ENCODE measurements at regions not wholly inside any gene's neighbourhood (a gene's known extent, or its start where the extent isn't known, plus 50 kb on each side); places are given as distances from the start of the nearest gene placed in this dataset.

DNA sequence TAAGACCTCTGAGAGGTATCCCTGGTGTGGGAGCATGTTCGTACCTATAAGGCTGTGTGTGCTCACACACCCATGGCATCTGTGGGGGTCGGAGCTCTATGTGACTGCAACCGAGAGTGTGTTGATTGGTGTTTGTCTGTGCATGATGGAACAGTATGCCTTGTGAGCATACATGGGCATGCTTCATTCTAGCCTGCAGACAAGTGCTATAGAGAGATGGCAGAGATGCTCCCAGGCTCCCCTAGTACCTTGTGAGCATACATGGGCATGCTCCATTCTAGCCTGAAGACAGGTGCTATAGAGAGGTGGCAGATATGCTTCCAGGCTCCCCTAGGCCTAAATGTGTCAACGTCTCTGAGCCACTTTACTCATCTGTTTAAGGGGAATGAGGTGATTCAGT is 447.5 kb downstream of the INSC start:
- 96% methylated on average over 4 of the region's 4 CpGs for WGBS
- intact Hi-C loops (cut with DNase I): no loop called here
- no peak overlapping the region for H3K27ac ChIP-seq
- TF ChIP-seq POLR2A (IDR thresholded peaks at IDR 0.05) (no peak), POLR2AphosphoS5 (IDR thresholded peaks at IDR 0.05) (no peak)
- H3K27me3 ChIP-seq (replicated peaks; ENCODE audit: insufficient read depth): no peaks in the 10 kb centered on the region
- no peaks in the 10 kb centered on the region for H3K4me1 ChIP-seq (replicated peaks)
- no peak for DNase-seq (ENCODE audit: low spot score)
- H3K9me3 ChIP-seq: no peaks in the 10 kb centered on the region
- no peak overlapping the region for H3K4me3 ChIP-seq
- H3K36me3 ChIP-seq: no peaks in the 10 kb centered on the region

DNA sequence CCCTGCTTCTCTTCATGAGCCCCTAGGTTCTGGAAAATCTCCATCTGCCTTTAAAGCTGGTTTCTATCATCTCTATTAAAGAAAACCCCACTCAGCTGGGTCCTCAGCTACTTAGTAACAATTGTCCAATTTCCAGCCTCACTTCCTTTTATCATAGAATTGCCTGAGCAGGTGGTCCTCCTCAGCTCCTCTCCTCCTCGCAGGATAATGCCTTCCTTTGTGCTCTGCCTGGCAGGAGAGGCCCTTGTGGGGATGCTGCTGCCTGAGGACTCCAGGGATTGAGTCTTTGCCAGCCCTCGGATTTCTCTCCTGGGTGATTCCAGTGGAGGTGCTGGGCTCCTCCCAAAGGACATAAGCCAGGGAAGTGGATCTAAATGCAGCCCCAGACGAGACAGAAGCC is 448.3 kb downstream of the INSC start:
- Histone ChIP-seq H3K4me1 (replicated peaks) (no peaks in the 10 kb centered on the region), H3K27ac (no peak overlapping the region), H3K9me3 (no peaks in the 10 kb centered on the region), H3K4me3 (no peak overlapping the region), H3K36me3 (no peaks in the 10 kb centered on the region), H3K27me3 (replicated peaks; ENCODE audit: insufficient read depth) (no peaks in the 10 kb centered on the region)
- DNase-seq (ENCODE audit: low spot score): no peak
- intact Hi-C loops (cut with DNase I): no loop called here
- TF ChIP-seq POLR2AphosphoS5 (IDR thresholded peaks at IDR 0.05) (no peak), POLR2A (IDR thresholded peaks at IDR 0.05) (no peak)
- TF ChIP-seq, protein P1, sequence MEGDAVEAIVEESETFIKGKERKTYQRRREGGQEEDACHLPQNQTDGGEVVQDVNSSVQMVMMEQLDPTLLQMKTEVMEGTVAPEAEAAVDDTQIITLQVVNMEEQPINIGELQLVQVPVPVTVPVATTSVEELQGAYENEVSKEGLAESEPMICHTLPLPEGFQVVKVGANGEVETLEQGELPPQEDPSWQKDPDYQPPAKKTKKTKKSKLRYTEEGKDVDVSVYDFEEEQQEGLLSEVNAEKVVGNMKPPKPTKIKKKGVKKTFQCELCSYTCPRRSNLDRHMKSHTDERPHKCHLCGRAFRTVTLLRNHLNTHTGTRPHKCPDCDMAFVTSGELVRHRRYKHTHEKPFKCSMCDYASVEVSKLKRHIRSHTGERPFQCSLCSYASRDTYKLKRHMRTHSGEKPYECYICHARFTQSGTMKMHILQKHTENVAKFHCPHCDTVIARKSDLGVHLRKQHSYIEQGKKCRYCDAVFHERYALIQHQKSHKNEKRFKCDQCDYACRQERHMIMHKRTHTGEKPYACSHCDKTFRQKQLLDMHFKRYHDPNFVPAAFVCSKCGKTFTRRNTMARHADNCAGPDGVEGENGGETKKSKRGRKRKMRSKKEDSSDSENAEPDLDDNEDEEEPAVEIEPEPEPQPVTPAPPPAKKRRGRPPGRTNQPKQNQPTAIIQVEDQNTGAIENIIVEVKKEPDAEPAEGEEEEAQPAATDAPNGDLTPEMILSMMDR (IDR thresholded peaks at IDR 0.05): no peak
- 20% methylated on average over 3 of the region's 3 CpGs for WGBS

- Histone ChIP-seq H3K9me3 (no peaks in the 10 kb centered on the region), H3K27ac (no peak overlapping the region), H3K4me3 (no peak overlapping the region), H3K4me1 (replicated peaks) (no peaks in the 10 kb centered on the region), H3K27me3 (replicated peaks; ENCODE audit: insufficient read depth) (no peaks in the 10 kb centered on the region), H3K36me3 (no peaks in the 10 kb centered on the region)
- 88% methylated on average over 8 of the region's 8 CpGs for WGBS
- intact Hi-C loops (cut with DNase I): no loop called here
- DNase-seq (ENCODE audit: low spot score): no peak
- TF ChIP-seq POLR2A (IDR thresholded peaks at IDR 0.05): no peak
- TF ChIP-seq POLR2AphosphoS5 (IDR thresholded peaks at IDR 0.05): no peak
- TF ChIP-seq, protein P1 (IDR thresholded peaks at IDR 0.05): no peak
Observed at GRCh38 chr11:15565880-15566279, 451.2 kb downstream of the INSC start.

DNA sequence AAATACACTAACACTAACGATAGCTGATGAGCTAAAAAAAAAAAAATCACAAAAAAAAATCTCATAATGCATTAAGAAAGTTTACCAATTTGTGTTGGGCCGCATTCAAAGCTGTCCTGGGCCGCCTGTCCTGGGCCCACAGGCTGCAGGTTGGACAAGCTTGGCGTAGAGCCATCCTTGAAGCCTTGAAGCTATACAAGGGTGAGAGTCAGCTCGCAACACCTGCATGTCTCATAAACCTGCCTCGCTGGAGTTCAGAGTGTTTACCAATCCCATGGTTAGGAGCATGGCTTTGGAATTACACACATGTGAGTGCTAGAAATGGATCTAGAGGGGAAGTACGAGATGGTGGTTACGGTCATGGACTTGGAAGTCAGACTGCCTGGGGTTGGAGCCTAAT is 453.7 kb downstream of the INSC start:
- DNase-seq (ENCODE audit: low spot score): no peak
- Histone ChIP-seq H3K9me3 (no peaks in the 10 kb centered on the region), H3K4me3 (no peak overlapping the region), H3K36me3 (no peaks in the 10 kb centered on the region), H3K27ac (no peak overlapping the region), H3K27me3 (replicated peaks; ENCODE audit: insufficient read depth) (no peaks in the 10 kb centered on the region), H3K4me1 (replicated peaks) (no peaks in the 10 kb centered on the region)
- WGBS: 70% methylated on average over 8 of the region's 8 CpGs
- TF ChIP-seq, protein P1 (IDR thresholded peaks at IDR 0.05): no peak
- TF ChIP-seq POLR2AphosphoS5 (IDR thresholded peaks at IDR 0.05) (no peak), POLR2A (IDR thresholded peaks at IDR 0.05) (no peak)
- intact Hi-C loops (cut with DNase I): no loop called here

GRCh38 chr11:15569305-15570025 is 454.7 kb downstream of the INSC start:
- H3K4me1 ChIP-seq (replicated peaks): no peaks in the 10 kb centered on the region
- no peaks in the 10 kb centered on the region for H3K9me3 ChIP-seq
- intact Hi-C loops (cut with DNase I): no loop called here
- no peaks in the 10 kb centered on the region for H3K36me3 ChIP-seq
- DNase-seq (ENCODE audit: low spot score): no peak
- TF ChIP-seq POLR2AphosphoS5 (IDR thresholded peaks at IDR 0.05) (no peak), POLR2A (IDR thresholded peaks at IDR 0.05) (no peak)
- TF ChIP-seq, protein P1 (IDR thresholded peaks at IDR 0.05): no peak
- H3K27me3 ChIP-seq (replicated peaks; ENCODE audit: insufficient read depth): no peaks in the 10 kb centered on the region
- 13% methylated on average over 7 of the region's 7 CpGs for WGBS
- no peak overlapping the region for H3K4me3 ChIP-seq
- H3K27ac ChIP-seq: no peak overlapping the region
